K562 (cell line): ENCODE measurements at regions not wholly inside any gene's neighbourhood (a gene's known extent, or its start where the extent isn't known, plus 50 kb on each side); places are given as distances from the start of the nearest gene placed in this dataset.

Source experiments
- ATAC-seq: fragments of 200-7000 bp; cut with Tn5 transposase; 3 replicates; pipeline ENCODE4 v1.9.1; 2020; ENCODE audit warnings: moderate library complexity
- BruUV-seq: library from RNA; stranded (reverse); fragments of 400-500 nt; replicated peaks from 2 replicates; lab custom pipeline; 2021; lab: Mats Ljungman, UMichigan
- CTCF ChIA-PET: fragments of 300-600 bp; formaldehyde crosslinking; extraction: SDS; loops from one replicate; lab custom pipeline; 2021; ENCODE audit warnings: low intra/inter-chr PET ratio; lab: Yijun Ruan, JAX
- POLR2A ChIA-PET: fragments of 300-600, 350-650 bp; sonication (Branson Sonifier 250); formaldehyde crosslinking; extraction: SDS; loops from one replicate; lab custom pipeline; 2021; ENCODE audit warnings: antibody characterized with exemption, inconsistent platforms; lab: Yijun Ruan, JAX
- DNase-seq, 4 experiments: peaks; one replicate each; pipeline versions ENCODE4 v3.0.0 to v3.0.0-alpha.2; 2011 to 2018; ENCODE audit warnings: low spot score in 3 of 4, mixed read lengths in 3 of 4; ENCODE audit errors: extremely low read depth in 1 of 4
- FAIRE-seq: peaks from 2 replicates; lab custom pipeline; 2011; peaks lifted over from hg19 to GRCh38; lab: Jason Lieb, UNC
- H2AFZ ChIP-seq: 2 replicates; pipeline ENCODE4 v1.6.0; 2011; ENCODE audit warnings: low read depth, low read length, control low read depth, inconsistent platforms
- H3K27ac ChIP-seq: fragments of 200-600 bp; 3 replicates; pipeline ENCODE4 v1.8.0; 2011; ENCODE audit warnings: low read depth, mild to moderate bottlenecking, control low read depth, inconsistent platforms, low read length, moderate library complexity, mixed read lengths; ENCODE audit errors: extremely low read depth
- H3K27me3 ChIP-seq, 2 experiments: fragments of 300-600 bp in 1 of 2; 2 replicates in 1 of 2; 3 replicates in 1 of 2; pipeline versions ENCODE4 v1.6.0 to v1.8.0; 2011; ENCODE audit warnings: inconsistent platforms in 2 of 2, low read length in 2 of 2, mild to moderate bottlenecking in 1 of 2, mixed read lengths in 1 of 2, moderate library complexity in 1 of 2; ENCODE audit not compliant: control insufficient read depth in 2 of 2, insufficient read depth in 2 of 2
- H3K36me3 ChIP-seq: fragments of 300-600 bp; 3 replicates; pipeline ENCODE4 v1.8.0; 2011; ENCODE audit warnings: mild to moderate bottlenecking, low read length, inconsistent platforms; ENCODE audit not compliant: control insufficient read depth, insufficient read depth
- H3K4me1 ChIP-seq, 2 experiments: fragments of 200-600 bp in 1 of 2; replicated peaks in 1 of 2; 2 replicates in 1 of 2; 3 replicates in 1 of 2; pipeline versions ENCODE4 v1.5.1 to v1.8.0; 2011; ENCODE audit warnings: inconsistent platforms in 2 of 2, low read length in 2 of 2, mild to moderate bottlenecking in 1 of 2, mixed read lengths in 1 of 2, moderate library complexity in 1 of 2; ENCODE audit not compliant: control insufficient read depth in 2 of 2, insufficient read depth in 2 of 2
- H3K4me2 ChIP-seq: 2 replicates; pipeline ENCODE4 v1.6.1; 2011; ENCODE audit warnings: low read length, control low read depth, inconsistent platforms, mixed read lengths; ENCODE audit not compliant: insufficient read depth
- H3K4me3 ChIP-seq: fragments of 200-600 bp; sonication (generic), shearing (Covaris generic); 2 replicates; pipeline ENCODE4 v1.5.1; 2016; ENCODE audit warnings: control low read depth, inconsistent platforms
- H3K79me2 ChIP-seq: fragments of 200-600 bp; 3 replicates; pipeline ENCODE4 v1.8.0; 2011; ENCODE audit warnings: low read length, inconsistent platforms; ENCODE audit not compliant: control insufficient read depth, insufficient read depth
- H3K9ac ChIP-seq, 2 experiments: 2 replicates each; pipeline versions ENCODE4 v1.6.0 to v1.6.1; 2011; ENCODE audit warnings: low read depth in 2 of 2, low read length in 2 of 2, control low read depth in 1 of 2, inconsistent platforms in 1 of 2, mild to moderate bottlenecking in 1 of 2, mixed read lengths in 1 of 2; ENCODE audit not compliant: insufficient read depth in 1 of 2
- H3K9me1 ChIP-seq: one replicate; pipeline ENCODE4 v1.6.0; 2011; ENCODE audit warnings: inconsistent platforms, mild to moderate bottlenecking, low read length, moderate library complexity; ENCODE audit not compliant: control insufficient read depth, insufficient read depth
- H3K9me3 ChIP-seq: replicated peaks from 2 replicates; pipeline ENCODE4 v1.5.1; 2011; ENCODE audit warnings: low read depth, low read length, inconsistent platforms; ENCODE audit not compliant: control insufficient read depth, insufficient read depth
- H4K20me1 ChIP-seq: replicated peaks from 2 replicates; pipeline ENCODE4 v1.6.1; 2011; ENCODE audit warnings: low read length, inconsistent platforms, mixed read lengths; ENCODE audit not compliant: control insufficient read depth, insufficient read depth
- EHMT2 ChIP-seq: fragments of 450-650 bp; IDR thresholded peaks from 2 replicates; pipeline ENCODE4 v1.6.1; 2018; ENCODE audit warnings: antibody characterized with exemption
- ZNF12 ChIP-seq: sonication (generic); formaldehyde crosslinking; IDR thresholded peaks from 2 replicates; pipeline ENCODE4 v1.4.0; 2020; ENCODE audit warnings: mild to moderate bottlenecking, missing genetic modification reagents
- ZNF512 ChIP-seq: IDR thresholded peaks from 2 replicates; pipeline ENCODE4 v1.6.1; 2016; ENCODE audit warnings: missing genetic modification characterization, missing compliant biosample characterization
- WGBS: fragments of 100-300 bp; shearing (Covaris generic); methylation state at CpG from one replicate; pipeline ENCODE4 v1.1.6; 2016; ENCODE audit warnings: low coverage, mixed read lengths; ENCODE audit not compliant: insufficient coverage; ENCODE audit errors: missing lambda C conversion rate; 5-methylcytosine and 5-hydroxymethylcytosine counted together
- in situ Hi-C: fragments of 300-500 bp; cut with MboI; formaldehyde crosslinking; loops from 4 replicates; pipeline ENCODE4 v1.15.0; 2018; ENCODE audit warnings: inconsistent platforms, mixed read lengths
- intact Hi-C: fragments of 100-400 bp; cut with micrococcal nuclease; formaldehyde crosslinking; loops from 2 replicates; pipeline ENCODE4 v1.14.2; 2022

- no TSS peak for BruUV-seq
- in situ Hi-C loops: no loop called here
Observed at GRCh38 chr17:36696805-36697204, 95.4 kb downstream of the MRM1 start.

More at GRCh38 chr17:36696805-36697204, 95.4 kb downstream of the MRM1 start:
- DNase-seq (no peak), FAIRE-seq (no peak), ATAC-seq (no peak)
- Histone ChIP-seq H3K4me2 (no peak overlapping the region), H3K9me1 (no peaks in the 10 kb centered on the region), H3K79me2 (no peaks in the 10 kb centered on the region), H2AFZ (no peak overlapping the region), H3K4me1 (no peaks in the 10 kb centered on the region), H3K27ac (no peak overlapping the region), H4K20me1 (no peaks in the 10 kb centered on the region), H3K27me3 (peaks cover 4 to 9% of the 10 kb centered on the region in 2 experiments; a peak in 3 of 5 replicates), H3K4me3 (no peak overlapping the region), H3K9ac (no peak overlapping the region), H3K9me3 (no peaks in the 10 kb centered on the region), H3K36me3 (no peaks in the 10 kb centered on the region)
- WGBS: 6% methylated on average over 1 of the region's 1 CpG
- intact Hi-C loops: no loop called here
- POLR2A ChIA-PET: interaction anchor here (1.1 kb wide), 1 partner anchor 26 kb away, joined by 3 read pairs; no protein-coding TSS in a partner anchor
- CTCF ChIA-PET: no interaction called here
- TF ChIP-seq ZNF512 (tag): peak; percentile 28; the same call in 1 of the 2 replicates
- TF ChIP-seq EHMT2: peak; percentile 50; the same call in 1 of the 2 replicates
- no peak for TF ChIP-seq ZNF12 (CRISPR knock-in tag)
